C4-2B (cell line): ENCODE measurements at regions not wholly inside any gene's neighbourhood (a gene's known extent, or its start where the extent isn't known, plus 50 kb on each side); places are given as distances from the start of the nearest gene placed in this dataset.

Source experiments
- CTCF ChIP-seq: fragments of 450-650 bp; conservative IDR thresholded peaks from 2 replicates; pipeline ENCODE4 v1.5.1; 2017; ENCODE audit warnings: mild to moderate bottlenecking
- ZFX ChIP-seq: fragments of 450-650 bp; IDR thresholded peaks from 2 replicates; pipeline ENCODE4 v1.6.1; 2017

GRCh38 chr5:26486631-26487030 is 551.8 kb downstream of the CDH9 start:
- TF ChIP-seq CTCF (no peak), ZFX (no peak)
